Kasumi-1 (cell line): ENCODE measurements at regions not wholly inside any gene's neighbourhood (a gene's known extent, or its start where the extent isn't known, plus 50 kb on each side); places are given as distances from the start of the nearest gene placed in this dataset.
"Not testable (repeated sequence)": the region's sequence is repeated elsewhere in the genome, so short reads cannot be mapped to it uniquely, and the experiment has no call there.

ENCODE experiments used
- DNase-seq, 2 experiments: peaks; one replicate each; lab custom pipeline; 2025; lab: John Stamatoyannopoulos, UW

DNA sequence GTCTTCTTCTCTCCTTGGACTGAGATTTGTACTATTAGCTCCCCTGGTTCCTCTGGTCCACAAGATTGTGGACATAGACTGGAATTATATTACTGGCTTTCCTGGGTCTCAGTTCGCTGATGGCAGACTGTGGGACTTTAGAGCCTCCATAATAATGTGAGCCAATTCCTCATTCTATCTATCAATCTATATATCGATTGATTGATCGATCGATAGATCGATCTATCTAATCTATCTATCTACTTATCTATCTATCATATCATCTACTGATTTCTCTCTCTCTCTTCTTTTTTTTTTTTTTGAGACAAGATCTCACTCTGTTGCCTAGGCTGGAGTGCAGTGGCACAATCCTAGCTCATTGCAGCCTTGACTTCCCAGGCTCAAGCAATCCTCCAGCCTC lies 51.5 kb upstream of the DDR1 start:
- DNase-seq, result no peak

DNA sequence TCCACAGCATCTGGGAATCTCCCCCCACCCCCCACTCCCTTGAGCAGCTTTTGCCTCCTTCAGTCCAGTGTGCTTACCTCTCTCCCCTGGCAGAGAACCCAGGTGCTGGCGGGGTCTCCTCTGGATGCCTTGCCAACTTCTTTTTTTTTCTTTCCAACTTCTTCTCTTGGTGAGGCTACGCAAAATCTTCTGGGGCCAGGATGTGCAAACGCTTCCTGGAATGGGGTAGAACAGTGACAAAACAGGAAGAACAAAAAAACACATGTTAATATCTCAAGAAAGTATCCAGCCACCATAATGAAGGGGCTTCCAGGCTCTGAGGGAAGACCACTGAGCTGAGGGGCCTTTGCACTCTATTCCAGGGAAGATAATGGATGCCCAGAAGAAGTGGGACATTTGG lies 53.9 kb upstream of the DDR1 start:
- DNase-seq, result peak; percentile 64 to 79

DNA sequence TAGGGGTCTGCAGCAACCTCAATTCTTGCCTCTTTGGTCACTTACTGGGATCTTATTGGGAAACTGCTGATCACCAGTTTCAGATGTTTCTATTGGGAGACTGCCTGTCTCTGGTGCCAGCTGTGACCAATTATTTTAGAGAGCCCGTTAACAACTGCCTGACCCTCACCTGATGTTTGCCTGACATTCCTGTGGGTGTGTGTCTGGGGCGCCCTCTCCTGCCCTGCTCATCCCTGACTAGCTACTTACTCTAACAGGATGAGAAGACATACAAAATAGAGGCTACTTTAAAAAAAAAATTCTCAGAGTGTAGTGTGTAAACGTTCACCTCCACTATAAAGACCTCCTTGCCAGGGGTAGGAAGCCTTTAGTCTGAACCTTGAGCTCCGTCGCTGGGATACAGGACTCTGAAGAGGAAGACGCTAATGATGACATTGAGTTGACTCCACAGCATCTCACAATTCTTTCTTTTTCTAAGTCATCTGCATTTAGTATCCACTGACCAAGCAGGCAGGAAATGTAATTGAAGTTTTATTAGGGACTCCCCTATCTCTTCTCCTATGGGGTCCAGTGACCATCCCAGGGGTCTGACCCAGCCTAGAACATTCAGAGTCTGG lies 54.6 kb upstream of the DDR1 start:
- DNase-seq, result no peak

DNA sequence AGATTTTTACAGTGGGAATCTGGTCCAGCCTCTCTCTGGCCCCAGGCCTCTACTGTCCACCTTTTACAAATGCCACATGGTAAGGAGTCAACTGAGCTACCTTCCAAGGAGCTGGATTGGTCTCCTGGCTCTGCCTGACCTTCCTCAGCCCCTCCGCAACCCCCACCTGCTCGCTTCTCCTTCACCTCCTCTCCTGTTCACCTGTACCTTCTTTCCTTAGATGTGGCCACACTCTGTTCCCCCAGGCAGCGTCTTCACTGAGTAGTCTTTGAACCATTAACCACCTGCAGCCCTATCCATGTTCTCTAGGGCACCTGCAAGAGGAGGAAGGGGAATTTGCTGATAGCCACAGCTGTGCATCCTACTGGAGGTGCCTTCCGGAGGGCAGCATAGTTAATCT lies 55.3 kb upstream of the DDR1 start:
- no peak for DNase-seq

DNA sequence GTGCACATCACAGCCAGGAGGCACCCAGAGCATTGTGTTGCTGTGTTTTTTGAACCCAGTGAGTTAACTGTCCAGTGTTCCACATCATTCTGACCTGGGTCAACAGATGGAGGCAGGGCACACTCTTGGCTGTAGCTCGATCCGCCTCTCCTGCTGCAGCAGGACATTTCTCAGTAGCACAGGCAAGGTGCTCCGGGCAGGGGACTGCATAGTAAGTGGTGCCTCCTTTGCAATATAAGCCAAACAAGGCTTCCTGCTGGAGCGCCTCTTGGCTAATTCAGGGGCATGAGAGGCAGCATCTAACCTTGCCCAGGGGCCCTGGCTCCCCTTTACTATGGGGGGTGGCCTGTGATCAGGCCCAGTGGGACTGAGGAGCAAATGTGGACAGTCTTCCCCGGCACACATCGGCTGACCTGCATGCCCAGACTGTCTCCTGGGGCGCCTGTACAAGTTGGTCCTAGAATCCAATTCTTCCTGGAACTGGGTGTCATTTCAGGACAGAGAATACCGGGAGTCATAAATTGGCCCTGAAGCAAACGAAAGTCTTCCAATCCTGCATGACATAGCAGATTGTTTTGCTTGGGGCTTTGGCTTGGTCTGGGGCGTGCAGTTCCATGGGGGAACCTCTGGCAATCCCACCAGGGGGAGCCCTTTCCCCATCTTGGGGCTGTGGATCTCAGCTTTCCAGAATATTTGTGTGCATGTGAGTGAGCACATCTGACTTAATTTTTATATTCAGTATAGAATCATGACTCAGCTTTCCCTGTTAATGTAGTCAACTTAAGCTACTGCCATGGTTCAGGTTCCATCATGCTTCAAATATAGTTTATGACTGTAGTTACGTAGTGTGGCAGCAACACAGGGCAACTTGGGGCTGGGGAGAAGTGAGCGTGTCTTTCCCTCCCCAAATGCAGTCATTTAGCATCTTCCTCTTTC lies 56.0 kb upstream of the DDR1 start:
- peak; percentile 55 to 68 for DNase-seq

DNA sequence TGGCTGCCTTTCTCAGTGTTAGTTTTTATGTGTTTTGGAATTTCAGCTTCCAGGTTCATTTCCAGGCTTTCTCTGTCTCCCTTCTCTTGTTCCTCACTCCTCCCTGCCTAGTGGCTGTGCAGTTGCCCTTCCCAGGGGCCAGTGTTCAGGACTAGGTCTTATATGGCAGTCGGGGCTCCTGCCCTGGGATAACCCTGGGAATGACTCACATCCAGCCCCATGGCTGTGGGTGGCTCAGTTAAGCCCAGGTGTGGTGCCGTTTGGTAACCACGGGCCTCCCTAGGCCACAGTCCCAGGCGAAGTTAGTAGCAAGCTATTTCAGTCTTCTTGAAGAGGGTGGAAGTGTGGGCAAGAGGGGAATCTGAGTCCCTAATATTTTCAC lies 57.4 kb upstream of the DDR1 start:
- no peak for DNase-seq

DNA sequence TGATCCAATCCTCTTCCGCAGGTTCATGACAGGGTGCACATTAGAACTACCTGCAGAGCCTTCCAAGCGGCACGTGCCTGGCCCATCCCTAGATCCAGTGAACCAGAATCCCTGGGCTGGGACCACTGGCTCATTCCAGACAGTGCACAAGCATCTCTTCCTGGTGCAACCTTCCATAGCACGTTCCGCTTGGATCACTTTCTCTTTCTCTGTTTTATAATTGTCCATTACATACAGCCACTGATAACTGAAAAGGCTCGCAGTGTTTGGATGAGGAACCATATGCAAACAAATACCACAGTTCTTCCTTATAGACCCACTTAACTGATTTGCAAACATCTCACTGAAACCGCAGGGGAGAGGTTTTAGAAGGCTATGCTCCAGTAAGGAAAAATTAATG lies 59.6 kb upstream of the DDR1 start:
- DNase-seq, result no peak

DNA sequence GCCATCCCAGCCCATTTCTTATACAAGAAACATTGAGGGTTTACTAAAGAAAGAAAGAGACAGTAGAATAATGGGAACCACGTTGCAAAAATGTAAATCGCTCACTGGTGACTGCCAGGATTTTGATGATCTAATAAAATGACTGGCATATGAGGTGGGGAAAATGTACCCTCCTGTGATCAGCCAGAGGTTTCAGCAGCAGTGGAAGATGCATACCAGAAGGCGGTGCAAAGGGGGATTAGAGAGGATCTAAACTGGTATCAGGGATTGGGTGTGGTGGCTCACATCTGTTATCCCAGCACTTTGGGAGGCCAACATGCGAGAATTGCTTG lies 60.8 kb upstream of the DDR1 start:
- DNase-seq, result no peak

DNA sequence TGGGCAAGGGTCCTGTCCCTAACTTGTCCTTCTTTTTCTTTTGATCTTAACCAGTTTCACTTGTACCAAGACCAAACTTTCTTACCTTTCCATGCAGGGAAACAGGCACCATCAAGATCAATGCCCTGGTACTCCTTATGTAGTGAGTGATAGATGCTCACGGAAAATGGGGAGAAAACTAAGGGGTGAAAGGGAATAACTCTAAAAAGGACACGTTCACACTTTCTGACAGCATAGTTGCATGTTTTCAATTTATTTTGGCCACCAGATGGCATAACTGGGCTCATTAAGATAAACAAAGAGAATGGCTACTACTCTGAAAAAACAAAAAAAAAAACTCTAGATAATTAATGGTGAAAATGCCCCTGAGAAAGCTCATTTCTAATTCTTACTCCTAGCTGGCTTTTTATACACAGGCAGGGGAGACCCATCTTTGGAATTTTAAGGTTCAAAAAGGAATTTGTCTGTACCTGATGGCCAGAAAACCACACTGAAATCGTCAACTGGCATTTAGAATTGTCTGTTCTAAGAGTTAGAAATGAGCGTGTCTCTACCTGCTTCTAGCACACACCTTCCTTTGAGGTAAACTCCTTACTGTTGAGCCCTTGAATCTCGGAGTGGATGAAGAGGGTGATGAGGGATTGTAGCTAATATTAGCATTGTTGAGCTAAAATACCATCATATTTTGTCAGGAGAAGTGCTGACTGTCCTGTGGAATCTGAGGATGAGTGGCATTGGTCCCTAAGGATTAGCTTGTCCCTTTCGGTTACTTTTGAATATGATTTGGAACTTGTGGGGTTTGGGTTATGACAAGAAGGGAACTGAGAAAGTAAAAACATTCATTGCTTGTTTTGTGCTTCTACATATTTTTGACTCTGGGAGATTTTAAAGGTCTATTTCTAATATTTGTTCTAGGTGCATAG lies 62.2 kb upstream of the DDR1 start:
- peak; percentile 7 to 35 for DNase-seq

DNA sequence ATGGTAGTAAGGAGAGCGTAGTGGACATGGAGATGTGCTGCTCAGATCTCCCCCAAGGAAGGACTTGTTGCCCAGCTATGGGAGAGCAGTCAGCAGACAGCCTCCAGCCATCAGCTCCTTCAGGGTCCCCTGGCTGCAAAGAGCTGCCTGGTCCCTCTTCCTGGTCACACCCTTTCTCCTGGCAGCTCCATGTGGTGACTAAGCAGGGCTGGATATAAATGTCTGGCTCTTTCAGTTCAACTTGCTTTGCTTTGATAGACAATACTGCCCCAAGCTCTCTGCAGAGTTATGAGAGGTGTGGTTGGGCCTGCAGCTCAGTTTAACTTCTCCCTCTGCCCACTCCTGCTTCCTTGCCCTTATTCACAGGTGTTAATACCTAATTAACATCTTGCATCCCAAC lies 64.1 kb upstream of the DDR1 start:
- DNase-seq, result no peak

DNA sequence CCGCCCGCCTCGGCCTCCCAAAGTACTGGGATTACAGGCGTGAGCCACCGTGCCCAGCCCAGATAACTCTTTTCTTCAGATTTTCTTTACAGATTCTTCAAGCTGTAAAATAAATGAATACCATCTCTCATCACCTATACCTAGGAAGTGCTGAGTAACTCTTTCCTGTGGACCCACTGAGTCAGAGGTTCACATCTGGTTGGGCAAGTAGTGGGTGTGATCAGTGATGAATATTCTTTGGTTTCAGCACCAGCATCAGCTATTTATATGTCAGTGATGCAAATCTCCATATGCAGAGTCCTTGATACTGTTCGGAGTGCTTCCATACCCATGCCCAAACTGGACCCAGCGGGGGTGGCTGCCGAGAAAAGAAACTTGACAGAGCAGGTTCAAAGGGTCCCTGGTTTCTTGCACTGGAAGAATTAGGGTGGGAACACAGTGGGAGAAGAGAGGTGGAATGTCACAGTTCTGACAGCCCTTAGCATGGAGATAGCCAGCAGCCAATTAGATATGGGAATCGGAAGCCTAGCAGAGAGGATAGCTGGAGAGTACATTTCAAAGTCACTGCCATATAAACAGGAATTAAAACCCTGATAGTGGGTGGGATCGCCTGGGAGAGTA lies 64.9 kb upstream of the DDR1 start:
- DNase-seq, result no peak

DNA sequence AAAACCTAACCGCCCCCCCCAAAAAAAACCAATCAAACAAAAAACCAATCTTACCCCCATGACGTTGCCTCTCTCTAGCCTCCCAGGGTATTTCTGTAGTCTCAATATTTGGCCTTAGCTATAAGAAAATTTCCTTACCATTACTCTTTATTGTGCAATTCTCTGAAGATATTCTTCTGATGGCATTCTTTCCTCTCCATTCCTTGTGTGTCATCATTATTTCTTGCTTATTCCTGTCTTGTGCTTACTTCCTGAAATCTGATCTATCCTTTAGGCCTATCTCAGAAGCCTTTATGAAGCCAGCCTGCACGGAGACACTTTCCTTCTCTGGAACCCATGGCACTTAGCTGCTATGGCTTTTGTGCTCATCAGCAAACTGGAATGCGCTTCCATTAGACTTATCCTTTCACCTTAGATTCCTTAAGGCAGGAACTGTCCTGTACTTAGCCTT lies 65.9 kb upstream of the DDR1 start:
- DNase-seq, result peak in 1 of 2 experiments; percentile 24

DNA sequence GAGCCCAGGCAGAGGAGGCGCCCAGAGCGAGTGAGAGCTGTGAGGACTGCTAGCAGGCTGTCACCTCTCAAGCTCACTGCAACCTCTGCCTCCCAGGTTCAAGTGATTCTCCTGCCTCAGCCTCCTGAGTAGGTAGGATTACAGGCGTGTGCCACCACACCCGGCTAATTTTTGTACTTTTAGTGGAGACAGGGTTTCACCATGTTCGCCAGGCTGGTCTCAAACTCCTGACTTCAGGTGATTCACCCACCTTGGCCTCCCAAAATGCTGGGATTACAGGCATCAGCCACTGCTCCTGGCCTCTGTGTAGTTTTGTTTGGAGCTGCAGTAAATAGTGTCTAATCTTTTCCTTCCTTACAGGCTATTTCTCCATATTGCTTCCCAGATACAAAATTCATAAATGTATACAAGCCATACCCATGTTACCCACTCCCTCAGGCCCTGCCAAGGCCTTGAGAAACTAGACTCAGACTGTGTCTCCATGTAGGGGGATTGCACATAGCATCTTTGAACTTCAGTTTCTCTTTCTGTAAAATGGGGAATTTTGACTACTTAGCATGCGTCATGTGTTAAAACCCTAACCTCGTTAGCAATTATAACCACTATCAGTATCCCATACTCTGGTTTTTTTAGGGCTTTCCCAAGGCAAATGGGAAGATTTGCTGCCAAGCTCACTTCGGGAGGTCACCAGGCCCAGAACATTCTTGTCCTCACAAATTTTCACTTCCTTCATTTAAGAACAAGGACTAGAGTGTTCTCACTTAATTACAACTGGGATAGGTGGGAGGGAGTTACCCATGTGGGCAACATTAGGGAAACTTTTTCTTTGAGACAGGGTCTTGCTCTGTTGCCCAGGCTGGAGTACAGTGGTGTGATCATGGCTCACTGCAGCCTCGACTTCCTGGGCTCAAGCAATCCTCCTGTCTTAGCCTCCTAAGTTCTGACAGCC lies 67.3 kb upstream of the DDR1 start:
- DNase-seq, result no peak

DNA sequence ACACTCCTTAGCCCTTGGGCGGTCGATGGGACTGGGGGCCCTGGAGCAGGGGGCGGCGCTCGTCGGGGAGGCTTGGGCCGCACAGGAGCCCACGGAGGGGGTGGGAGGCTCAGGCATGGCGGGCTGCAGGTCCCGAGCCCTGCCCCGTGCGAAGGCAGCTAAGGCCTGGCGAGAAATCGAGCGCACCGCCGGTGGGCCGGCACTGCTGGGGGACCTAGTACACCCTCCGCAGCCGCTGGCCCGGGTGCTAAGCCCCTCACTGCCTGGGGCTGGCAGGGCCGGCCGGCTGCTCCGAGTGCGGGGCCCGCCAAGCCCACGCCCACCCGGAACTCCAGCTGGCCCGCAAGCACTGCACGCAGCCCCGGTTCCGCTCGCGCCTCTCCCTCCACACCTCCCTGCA lies 68.0 kb upstream of the DDR1 start:
- DNase-seq, result not testable (repeated sequence)

DNA sequence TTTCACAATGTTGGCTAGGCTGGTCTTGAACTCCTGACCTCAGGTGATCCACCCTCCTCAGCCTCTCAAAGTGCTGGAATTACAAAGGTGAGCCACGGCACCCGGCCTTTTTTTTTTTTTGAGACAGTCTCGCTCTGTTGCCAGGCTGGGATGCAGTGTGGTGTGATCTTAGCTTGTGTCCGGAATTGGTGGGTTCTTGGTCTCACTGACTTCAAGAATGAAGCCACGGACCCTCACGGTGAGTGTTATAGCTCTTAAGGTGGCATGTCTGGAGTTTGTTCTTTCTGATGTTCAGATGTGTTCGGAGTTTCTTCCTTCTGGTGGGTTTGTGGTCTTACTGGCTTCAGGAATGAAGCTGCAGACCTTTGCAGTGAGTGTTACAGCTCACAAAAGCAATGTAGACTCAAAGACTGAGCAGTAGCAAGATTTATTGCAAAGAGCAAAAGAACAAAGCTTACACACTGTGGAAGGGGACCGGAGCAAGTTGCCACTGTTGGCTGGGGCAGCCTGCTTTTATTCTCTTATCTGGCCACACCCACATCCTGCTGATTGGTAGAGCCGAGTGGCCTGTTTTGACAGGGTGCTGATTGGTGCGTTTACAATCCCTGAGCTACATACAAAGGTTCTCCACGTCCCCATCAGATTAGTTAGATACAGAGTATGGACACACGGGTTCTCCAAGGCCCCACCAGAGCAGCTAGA lies 69.1 kb upstream of the DDR1 start:
- DNase-seq, result not testable (repeated sequence)

DNA sequence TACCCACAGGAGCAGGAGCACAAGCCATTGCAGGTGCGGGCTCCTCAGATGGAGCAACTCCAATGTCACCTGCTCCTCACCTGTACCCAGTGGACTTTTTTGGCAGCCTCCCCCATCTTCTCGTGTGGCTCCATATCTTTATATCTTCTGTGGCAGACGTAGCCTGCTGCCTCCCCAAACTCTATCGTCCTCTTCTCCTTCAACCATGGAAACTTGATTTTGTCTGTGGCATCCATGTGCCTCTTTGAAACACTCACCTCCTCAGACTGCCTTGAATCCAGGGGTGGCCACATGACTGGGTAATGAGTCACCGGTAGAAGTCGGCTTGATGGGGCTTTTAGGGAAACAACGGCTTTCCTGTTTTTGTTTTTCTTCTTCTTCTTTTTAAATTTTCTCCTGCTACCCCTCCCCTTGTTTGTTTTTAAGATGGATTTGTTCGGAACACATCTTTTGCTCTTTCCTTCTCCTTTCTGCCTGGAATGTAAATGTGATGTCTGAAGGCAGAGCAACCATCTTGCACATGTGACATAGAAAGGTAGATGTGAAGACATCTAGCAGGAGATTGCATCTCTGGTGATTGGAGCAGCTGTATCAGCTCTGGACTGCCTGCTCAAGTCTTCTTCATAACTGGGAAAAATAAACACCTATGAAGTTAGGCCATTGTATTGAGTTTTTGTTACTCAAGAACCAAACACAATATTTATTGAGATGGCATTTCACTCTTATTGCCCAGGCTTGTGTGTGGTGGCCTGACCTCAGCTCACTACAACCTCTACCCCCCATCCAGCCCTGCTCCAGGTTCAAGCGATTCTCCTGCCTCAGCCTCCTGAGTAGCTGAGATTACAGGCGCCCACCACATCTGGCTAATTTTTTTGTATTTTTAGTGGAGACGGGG lies 69.9 kb upstream of the DDR1 start:
- DNase-seq, result no peak

DNA sequence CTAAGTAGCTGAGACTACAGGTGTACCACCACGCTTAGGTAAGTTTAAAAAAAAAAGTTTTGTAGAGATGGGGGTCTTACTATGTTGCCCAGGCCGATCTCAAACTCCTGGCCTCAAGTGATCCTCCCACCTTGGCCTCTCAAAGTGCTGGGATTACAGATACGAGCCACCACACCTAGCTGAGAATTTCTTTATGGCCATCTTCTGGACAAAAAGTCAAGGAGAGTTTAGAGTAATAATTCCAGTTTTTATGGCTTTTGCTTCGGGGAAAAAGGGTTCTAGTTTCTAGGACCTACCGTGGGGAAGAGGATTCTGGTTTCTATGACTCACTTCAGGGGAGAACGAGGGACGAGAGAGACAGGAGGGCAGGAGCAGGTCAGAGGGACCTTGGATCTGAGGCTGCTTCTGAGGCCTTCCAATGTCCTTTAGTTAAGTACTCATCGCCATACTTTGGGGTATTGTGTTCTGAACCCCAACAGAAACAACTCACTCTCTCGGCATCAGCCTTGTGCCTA lies 69.3 kb upstream of the IER3 start:
- DNase-seq, result no peak

DNA sequence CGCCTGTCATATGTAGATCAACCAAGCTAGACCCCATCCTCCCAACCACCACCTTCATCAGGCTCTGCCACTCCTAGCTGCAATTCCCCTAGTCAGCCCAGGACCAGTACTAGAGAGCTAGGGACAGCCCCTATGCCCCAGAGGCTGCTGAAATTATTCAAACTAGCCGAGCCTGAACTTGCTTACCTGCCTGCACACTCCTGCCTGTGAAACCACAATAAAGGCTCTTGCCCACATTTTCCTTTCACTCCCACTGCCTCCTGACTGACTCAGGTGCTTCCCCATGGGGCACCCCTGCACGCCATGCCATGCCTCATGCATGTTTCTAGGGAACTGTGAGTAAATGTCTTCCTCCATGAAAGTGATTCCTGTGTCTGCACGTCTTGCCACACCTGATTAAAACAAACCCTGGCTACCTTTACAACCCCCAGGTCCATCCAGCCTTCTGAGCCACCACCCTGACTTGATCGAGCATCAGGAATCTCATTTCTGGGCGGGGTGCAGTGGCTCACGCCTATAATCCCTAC lies 66.5 kb upstream of the IER3 start:
- no peak for DNase-seq

DNA sequence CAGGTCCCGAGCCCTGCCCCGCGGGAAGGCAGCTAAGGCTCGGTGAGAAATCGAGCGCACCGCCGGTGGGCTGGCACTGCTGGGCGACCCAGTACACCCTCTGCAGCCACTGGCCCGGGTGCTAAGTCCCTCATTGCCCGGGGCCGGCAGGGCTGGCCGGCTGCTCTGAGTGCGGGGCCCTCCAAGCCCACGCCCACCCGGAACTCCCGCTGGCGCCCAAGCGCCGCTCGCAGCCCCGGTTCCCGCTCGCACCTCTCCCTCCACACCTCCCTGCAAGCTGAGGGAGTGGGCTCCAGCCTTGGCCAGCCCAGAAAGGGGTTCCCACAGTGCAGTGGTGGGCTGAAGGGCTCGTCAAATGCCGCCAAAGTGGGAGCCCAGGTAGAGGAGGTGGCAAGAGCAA lies 63.2 kb upstream of the IER3 start:
- not testable (repeated sequence) for DNase-seq
